Chondrocyte (in vitro differentiated cells): ENCODE measurements at regions not wholly inside any gene's neighbourhood (a gene's known extent, or its start where the extent isn't known, plus 50 kb on each side); places are given as distances from the start of the nearest gene placed in this dataset.

Experiments used
- DNase-seq: peaks from one replicate; pipeline ENCODE4 v3.0.0; 2021; ENCODE audit warnings: mixed read lengths, low spot score
- H3K27ac Mint-ChIP-seq: one replicate; pipeline ENCODE4 v1.8.0; 2021; ENCODE audit warnings: mild to moderate bottlenecking, moderate library complexity, mixed read lengths; ENCODE audit not compliant: unreplicated experiment
- H3K27me3 Mint-ChIP-seq: 2 replicates; pipeline ENCODE4 v1.8.0; 2021; ENCODE audit warnings: low read depth, mixed read lengths
- H3K36me3 Mint-ChIP-seq: 2 replicates; pipeline ENCODE4 v1.8.0; 2021; ENCODE audit warnings: low read depth, mixed read lengths
- H3K4me1 Mint-ChIP-seq: 2 replicates; pipeline ENCODE4 v1.8.0; 2021; ENCODE audit warnings: low read depth, mild to moderate bottlenecking, mixed read lengths
- H3K4me3 Mint-ChIP-seq: one replicate; pipeline ENCODE4 v1.8.0; 2021; ENCODE audit warnings: mild to moderate bottlenecking, moderate library complexity, mixed read lengths; ENCODE audit not compliant: unreplicated experiment
- H3K9me3 Mint-ChIP-seq: 2 replicates; pipeline ENCODE4 v1.8.0; 2021; ENCODE audit warnings: low read depth, mixed read lengths
- TF ChIP-seq, protein P1 (sequence below): fragments of 200-600 bp; sonication (generic); IDR thresholded peaks from 2 replicates; pipeline ENCODE4 v1.5.0; 2021; ENCODE audit warnings: antibody characterized with exemption, mild to moderate bottlenecking, moderate library complexity

DNA sequence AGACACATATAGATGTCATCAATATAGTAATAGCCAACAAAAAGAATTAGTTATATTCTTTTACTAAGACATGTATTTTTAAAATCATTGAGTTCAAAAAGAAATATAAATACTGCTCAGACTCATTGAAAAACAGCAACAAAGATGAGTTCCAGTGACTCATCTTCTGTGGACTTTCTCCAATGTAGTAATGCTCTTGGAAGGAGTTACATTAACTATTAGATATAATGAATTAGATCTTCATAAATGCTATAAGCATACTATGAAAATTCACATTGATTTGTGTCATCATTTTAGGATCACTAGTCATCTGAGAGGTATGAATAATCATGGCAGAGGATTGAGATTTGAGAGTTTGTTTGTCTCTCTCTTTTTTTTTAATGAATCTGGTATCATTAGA is 547.8 kb upstream of the PCDH7 start:
- no peaks in the 10 kb centered on the region for H3K36me3 Mint-ChIP-seq
- DNase-seq: no peak
- no peaks in the 10 kb centered on the region for H3K4me1 Mint-ChIP-seq

DNA sequence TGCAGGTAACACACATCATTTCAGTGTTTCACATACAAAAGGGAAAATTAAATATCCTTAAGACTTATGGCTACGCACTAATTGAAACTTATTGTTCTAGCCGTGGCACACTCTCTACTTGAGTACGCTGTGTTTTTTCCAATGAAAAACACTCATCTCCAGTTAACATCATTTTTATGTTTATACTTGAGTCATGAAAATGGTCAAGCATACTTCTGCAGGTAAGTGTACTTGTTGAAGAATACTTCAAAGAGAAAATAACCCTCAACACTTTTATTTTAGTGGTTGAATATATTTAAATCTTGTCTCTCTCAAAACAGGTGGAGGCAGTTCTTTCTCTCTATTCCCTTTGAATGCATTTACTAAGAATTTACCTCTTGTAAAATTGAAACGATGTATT is 538.7 kb upstream of the PCDH7 start:
- Mint-ChIP-seq H3K27me3 (no peaks in the 10 kb centered on the region), H3K27ac (no peak overlapping the region), H3K36me3 (no peaks in the 10 kb centered on the region), H3K4me3 (no peak overlapping the region), H3K4me1 (peaks cover 3% of the 10 kb centered on the region), H3K9me3 (no peaks in the 10 kb centered on the region)
- no peak for DNase-seq
- TF ChIP-seq, protein P1, sequence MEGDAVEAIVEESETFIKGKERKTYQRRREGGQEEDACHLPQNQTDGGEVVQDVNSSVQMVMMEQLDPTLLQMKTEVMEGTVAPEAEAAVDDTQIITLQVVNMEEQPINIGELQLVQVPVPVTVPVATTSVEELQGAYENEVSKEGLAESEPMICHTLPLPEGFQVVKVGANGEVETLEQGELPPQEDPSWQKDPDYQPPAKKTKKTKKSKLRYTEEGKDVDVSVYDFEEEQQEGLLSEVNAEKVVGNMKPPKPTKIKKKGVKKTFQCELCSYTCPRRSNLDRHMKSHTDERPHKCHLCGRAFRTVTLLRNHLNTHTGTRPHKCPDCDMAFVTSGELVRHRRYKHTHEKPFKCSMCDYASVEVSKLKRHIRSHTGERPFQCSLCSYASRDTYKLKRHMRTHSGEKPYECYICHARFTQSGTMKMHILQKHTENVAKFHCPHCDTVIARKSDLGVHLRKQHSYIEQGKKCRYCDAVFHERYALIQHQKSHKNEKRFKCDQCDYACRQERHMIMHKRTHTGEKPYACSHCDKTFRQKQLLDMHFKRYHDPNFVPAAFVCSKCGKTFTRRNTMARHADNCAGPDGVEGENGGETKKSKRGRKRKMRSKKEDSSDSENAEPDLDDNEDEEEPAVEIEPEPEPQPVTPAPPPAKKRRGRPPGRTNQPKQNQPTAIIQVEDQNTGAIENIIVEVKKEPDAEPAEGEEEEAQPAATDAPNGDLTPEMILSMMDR: no peak

More for the DNA sequence above, 547.8 kb upstream of the PCDH7 start:
- H3K27ac Mint-ChIP-seq: no peak overlapping the region
- H3K27me3 Mint-ChIP-seq: no peaks in the 10 kb centered on the region
- H3K9me3 Mint-ChIP-seq: no peaks in the 10 kb centered on the region
- TF ChIP-seq, protein P1: no peak
- no peak overlapping the region for H3K4me3 Mint-ChIP-seq

DNA sequence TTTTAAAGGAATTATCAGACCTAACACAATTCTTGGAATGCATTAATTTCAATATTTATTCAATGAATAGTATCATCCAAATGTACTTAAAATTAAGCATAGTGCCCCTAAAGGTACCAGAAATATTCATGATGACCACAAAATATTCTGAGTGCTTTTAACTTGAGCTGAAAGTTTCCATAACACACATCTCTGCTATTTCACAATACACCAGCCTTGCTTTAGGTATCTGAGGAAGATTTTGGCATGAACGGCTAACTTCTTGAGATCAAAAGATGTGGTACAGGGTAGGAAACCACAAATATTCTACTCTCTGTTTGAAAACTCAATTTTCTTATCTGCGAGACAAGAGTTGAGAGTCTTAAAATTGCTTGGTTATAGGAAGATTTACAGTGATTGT is 538.3 kb upstream of the PCDH7 start:
- H3K4me1 Mint-ChIP-seq: peaks cover 3% of the 10 kb centered on the region
- no peak overlapping the region for H3K4me3 Mint-ChIP-seq
- no peaks in the 10 kb centered on the region for H3K36me3 Mint-ChIP-seq
- no peak overlapping the region for H3K27ac Mint-ChIP-seq
- no peaks in the 10 kb centered on the region for H3K9me3 Mint-ChIP-seq
- TF ChIP-seq, protein P1: no peak
- no peaks in the 10 kb centered on the region for H3K27me3 Mint-ChIP-seq
- DNase-seq: no peak

DNA sequence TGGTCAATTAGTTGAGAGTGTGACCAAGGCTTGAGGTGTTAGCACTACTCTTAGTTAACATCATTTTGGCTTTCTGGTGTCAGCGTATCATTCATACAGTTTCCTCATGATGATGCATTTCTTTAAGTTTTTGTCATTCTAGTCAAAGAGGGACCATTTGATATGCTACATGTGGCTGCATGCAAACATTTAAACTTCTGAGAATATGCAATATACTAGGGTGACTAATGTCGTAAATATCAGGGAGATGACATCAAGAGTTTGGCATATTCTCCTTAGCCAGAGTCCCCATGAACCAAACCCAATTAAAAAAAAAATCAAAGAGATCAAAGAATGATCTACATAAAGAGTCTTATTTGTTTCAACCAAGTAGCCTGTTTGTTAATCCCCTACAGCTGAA is 537.4 kb upstream of the PCDH7 start:
- no peak overlapping the region for H3K27ac Mint-ChIP-seq

DNA sequence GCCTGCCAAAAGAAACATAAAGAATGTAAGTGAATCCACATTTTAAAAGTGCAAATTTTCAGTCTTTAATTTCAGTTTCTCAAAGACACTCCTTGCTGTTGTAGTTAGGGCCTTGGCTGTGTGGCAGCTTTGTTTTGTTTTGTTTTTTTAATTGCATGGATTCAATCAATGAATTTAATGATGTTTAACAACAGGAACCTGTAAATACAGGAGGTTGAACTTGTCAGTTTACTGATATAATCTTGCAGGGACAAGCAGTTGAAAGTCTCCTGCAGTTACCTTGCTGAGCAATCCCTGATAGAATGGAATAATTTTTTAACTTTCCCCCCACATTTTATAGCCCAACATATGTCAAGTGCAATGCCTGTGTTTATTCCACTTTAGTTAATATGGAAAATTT is 528.3 kb upstream of the PCDH7 start:
- DNase-seq: no peak
- Mint-ChIP-seq H3K4me3 (no peak overlapping the region), H3K4me1 (peaks cover 27% of the 10 kb centered on the region), H3K36me3 (no peaks in the 10 kb centered on the region), H3K9me3 (no peaks in the 10 kb centered on the region), H3K27ac (no peak overlapping the region), H3K27me3 (no peaks in the 10 kb centered on the region)
- TF ChIP-seq, protein P1: no peak

More for the DNA sequence above, 537.4 kb upstream of the PCDH7 start:
- no peak for DNase-seq
- no peaks in the 10 kb centered on the region for H3K36me3 Mint-ChIP-seq
- H3K4me3 Mint-ChIP-seq: no peak overlapping the region
- H3K4me1 Mint-ChIP-seq: peaks cover 3% of the 10 kb centered on the region
- no peaks in the 10 kb centered on the region for H3K9me3 Mint-ChIP-seq
- H3K27me3 Mint-ChIP-seq: no peaks in the 10 kb centered on the region
- TF ChIP-seq, protein P1: no peak
